Keratinocyte (primary cell): ENCODE measurements at regions not wholly inside any gene's neighbourhood (a gene's known extent, or its start where the extent isn't known, plus 50 kb on each side); places are given as distances from the start of the nearest gene placed in this dataset.

ENCODE experiments used
- DNase-seq: peaks from one replicate; pipeline ENCODE4 v3.0.0-alpha.2; 2011; ENCODE audit warnings: low read depth, missing footprints, low spot score
- FAIRE-seq: peaks from 2 replicates; lab custom pipeline; 2011; peaks lifted over from hg19 to GRCh38; lab: Jason Lieb, UNC
- H2AFZ ChIP-seq: 2 replicates; pipeline ENCODE4 v1.6.0; 2012; ENCODE audit warnings: low read length, control low read depth, inconsistent platforms; ENCODE audit not compliant: control insufficient read depth
- H3K27ac ChIP-seq: 2 replicates; pipeline ENCODE4 v1.5.1; 2011; ENCODE audit warnings: low read length; ENCODE audit not compliant: control insufficient read depth, insufficient read depth
- H3K27me3 ChIP-seq: 3 replicates; pipeline ENCODE4 v1.6.0; 2011; ENCODE audit warnings: low read length; ENCODE audit not compliant: control insufficient read depth, insufficient read depth; ENCODE audit errors: extremely low read depth
- H3K36me3 ChIP-seq, 2 experiments: 2 replicates in 1 of 2; 3 replicates in 1 of 2; pipeline ENCODE4 v1.5.1; 2011; ENCODE audit warnings: low read length in 2 of 2, mild to moderate bottlenecking in 1 of 2; ENCODE audit not compliant: control insufficient read depth in 2 of 2, insufficient read depth in 2 of 2; ENCODE audit errors: extremely low read depth in 1 of 2
- H3K4me1 ChIP-seq: 3 replicates; pipeline ENCODE4 v1.5.1; 2011; ENCODE audit warnings: low read length; ENCODE audit not compliant: control insufficient read depth, insufficient read depth; ENCODE audit errors: extremely low read depth
- H3K4me2 ChIP-seq: 3 replicates; pipeline ENCODE4 v1.6.0; 2011; ENCODE audit warnings: low read depth, low read length; ENCODE audit not compliant: control insufficient read depth, insufficient read depth; ENCODE audit errors: extremely low read depth
- H3K4me3 ChIP-seq, 3 experiments: fragments of 200-600 bp in 1 of 3; sonication (generic) in 1 of 3; 2 replicates in 2 of 3; 3 replicates in 1 of 3; pipeline ENCODE4 v1.5.1; 2011 to 2016; ENCODE audit warnings: low read length in 3 of 3, mild to moderate bottlenecking in 3 of 3, control low read depth in 2 of 3, inconsistent platforms in 1 of 3, low read depth in 1 of 3, mixed read lengths in 1 of 3, mixed run types in 1 of 3, moderate library complexity in 1 of 3; ENCODE audit not compliant: control insufficient read depth in 2 of 3, insufficient read depth in 2 of 3; ENCODE audit errors: extremely low read depth in 1 of 3
- H3K79me2 ChIP-seq: 2 replicates; pipeline ENCODE4 v1.6.0; 2012; ENCODE audit warnings: low read length; ENCODE audit not compliant: control insufficient read depth, insufficient read depth
- H3K9ac ChIP-seq: 3 replicates; pipeline ENCODE4 v1.6.0; 2011; ENCODE audit warnings: low read length; ENCODE audit not compliant: control insufficient read depth, insufficient read depth; ENCODE audit errors: extremely low read depth
- H3K9me1 ChIP-seq: 3 replicates; pipeline ENCODE4 v1.6.0; 2011; ENCODE audit warnings: low read length; ENCODE audit not compliant: control insufficient read depth, insufficient read depth; ENCODE audit errors: extremely low read depth
- H3K9me3 ChIP-seq: 2 replicates; pipeline ENCODE4 v1.5.1; 2012; ENCODE audit warnings: low read depth, low read length; ENCODE audit not compliant: control insufficient read depth
- H4K20me1 ChIP-seq: 3 replicates; pipeline ENCODE4 v1.6.0; 2011; ENCODE audit warnings: low read length; ENCODE audit not compliant: control insufficient read depth, insufficient read depth; ENCODE audit errors: extremely low read depth
- CTCF ChIP-seq, 3 experiments: IDR thresholded peaks in 1 of 3; conservative IDR thresholded peaks in 1 of 3; optimal IDR thresholded peaks in 1 of 3; 2 replicates in 2 of 3; 3 replicates in 1 of 3; pipeline versions ENCODE3 to v1.5.1; 2011; ENCODE audit warnings: low read length in 3 of 3, mild to moderate bottlenecking in 3 of 3, moderate library complexity in 2 of 3, control low read depth in 1 of 3, inconsistent platforms in 1 of 3; ENCODE audit not compliant: insufficient read depth in 2 of 3; ENCODE audit errors: extremely low read depth in 1 of 3
- EZH2 ChIP-seq: IDR thresholded peaks from one replicate; pipeline ENCODE4 v1.6.1; 2012; ENCODE audit warnings: inconsistent platforms, mild to moderate bottlenecking, low read length, moderate library complexity
- dilution Hi-C: fragments of 300-500 bp; cut with MboI; formaldehyde crosslinking; loops from one replicate; pipeline ENCODE4 v1.7.0; 2020; ENCODE audit warnings: low sequenced_read_pairs; ENCODE audit not compliant: extremely low pct_ligation_motif_present

- H3K27ac ChIP-seq, result no peak overlapping the region
- no peak for FAIRE-seq
- no peaks in the 10 kb centered on the region for H3K9me3 ChIP-seq
- no peaks in the 10 kb centered on the region for H3K9me1 ChIP-seq
- no peaks in the 10 kb centered on the region for H3K27me3 ChIP-seq
- H3K4me3 ChIP-seq, result no peak overlapping the region
- H3K36me3 ChIP-seq, result no peaks in the 10 kb centered on the region
- dilution Hi-C loops, result no loop called here
- no peak for DNase-seq
- no peaks in the 10 kb centered on the region for H4K20me1 ChIP-seq
- H3K4me1 ChIP-seq, result no peaks in the 10 kb centered on the region
- no peak overlapping the region for H2AFZ ChIP-seq
- no peaks in the 10 kb centered on the region for H3K79me2 ChIP-seq
- H3K9ac ChIP-seq, result no peak overlapping the region
- no peak for TF ChIP-seq CTCF (optimal IDR thresholded peaks at IDR 0.05 in 1 of 3, IDR thresholded peaks at IDR 0.05 in 1 of 3, conservative IDR thresholded peaks at IDR 0.05 in 1 of 3; ENCODE audit: extremely low read depth in 1 of 3, insufficient read depth in 2 of 3, low read length in 3 of 3)
- TF ChIP-seq EZH2, result no peak
- no peak overlapping the region for H3K4me2 ChIP-seq
Measured at GRCh38 chrX:25998687-25999086, 139.5 kb upstream of the MAGEB18 start.

DNA sequence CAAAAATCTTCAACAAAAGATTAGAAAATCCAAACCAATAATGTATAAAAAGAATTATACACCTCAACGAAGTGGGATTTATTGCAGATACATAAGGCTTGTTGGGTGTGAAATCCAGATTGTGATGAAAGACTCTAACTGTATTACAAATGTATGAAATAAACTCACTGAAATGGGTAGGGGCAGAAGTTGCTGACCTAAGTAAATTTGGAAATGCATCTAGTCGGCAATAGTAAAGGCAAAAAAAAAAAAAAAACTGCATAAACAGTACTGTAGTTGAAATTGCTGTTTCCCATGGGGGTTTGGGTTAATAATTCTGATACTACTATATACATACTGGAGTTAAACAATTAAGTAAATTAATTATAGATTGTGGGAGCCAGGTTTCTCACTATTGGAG lies 130.7 kb upstream of the MAGEB18 start:
- no peak overlapping the region for H3K4me3 ChIP-seq
- H2AFZ ChIP-seq, result no peak overlapping the region
- no peaks in the 10 kb centered on the region for H3K9me1 ChIP-seq
- H3K4me2 ChIP-seq, result no peak overlapping the region
- FAIRE-seq (no peak), DNase-seq (no peak)
- no peaks in the 10 kb centered on the region for H3K36me3 ChIP-seq
- no peak overlapping the region for H3K9ac ChIP-seq
- H3K9me3 ChIP-seq, result no peaks in the 10 kb centered on the region
- H3K79me2 ChIP-seq, result no peaks in the 10 kb centered on the region
- H4K20me1 ChIP-seq, result no peaks in the 10 kb centered on the region
- no peaks in the 10 kb centered on the region for H3K27me3 ChIP-seq
- no peak for TF ChIP-seq EZH2
- TF ChIP-seq CTCF (optimal IDR thresholded peaks at IDR 0.05 in 1 of 3, IDR thresholded peaks at IDR 0.05 in 1 of 3, conservative IDR thresholded peaks at IDR 0.05 in 1 of 3; ENCODE audit: extremely low read depth in 1 of 3, insufficient read depth in 2 of 3, low read length in 3 of 3), result no peak
- no peaks in the 10 kb centered on the region for H3K4me1 ChIP-seq
- dilution Hi-C loops, result no loop called here
- no peak overlapping the region for H3K27ac ChIP-seq
